Ishikawa (cell line): ENCODE measurements at regions not wholly inside any gene's neighbourhood (a gene's known extent, or its start where the extent isn't known, plus 50 kb on each side); places are given as distances from the start of the nearest gene placed in this dataset.

Experiments used
- CREB1 ChIP-seq: IDR thresholded peaks from 2 replicates; pipeline ENCODE4 v1.6.1; 2012; ENCODE audit warnings: low read depth
- EP300 ChIP-seq: IDR thresholded peaks from 2 replicates; pipeline ENCODE4 v1.6.1; 2012; ENCODE audit warnings: borderline replicate concordance
- NFIC ChIP-seq: IDR thresholded peaks from 2 replicates; pipeline ENCODE4 v1.6.1; 2012
- RAD21 ChIP-seq: IDR thresholded peaks from 2 replicates; pipeline ENCODE4 v1.6.1; 2012; ENCODE audit warnings: low read depth
- TAF1 ChIP-seq: IDR thresholded peaks from 2 replicates; pipeline ENCODE4 v1.6.1; 2012; ENCODE audit warnings: low read depth, mild to moderate bottlenecking
- TF ChIP-seq, protein P1 (sequence below): IDR thresholded peaks from 2 replicates; pipeline ENCODE4 v1.6.1; 2012
- TF ChIP-seq, protein P2 (sequence below): IDR thresholded peaks from 2 replicates; pipeline ENCODE4 v1.6.1; 2012

DNA sequence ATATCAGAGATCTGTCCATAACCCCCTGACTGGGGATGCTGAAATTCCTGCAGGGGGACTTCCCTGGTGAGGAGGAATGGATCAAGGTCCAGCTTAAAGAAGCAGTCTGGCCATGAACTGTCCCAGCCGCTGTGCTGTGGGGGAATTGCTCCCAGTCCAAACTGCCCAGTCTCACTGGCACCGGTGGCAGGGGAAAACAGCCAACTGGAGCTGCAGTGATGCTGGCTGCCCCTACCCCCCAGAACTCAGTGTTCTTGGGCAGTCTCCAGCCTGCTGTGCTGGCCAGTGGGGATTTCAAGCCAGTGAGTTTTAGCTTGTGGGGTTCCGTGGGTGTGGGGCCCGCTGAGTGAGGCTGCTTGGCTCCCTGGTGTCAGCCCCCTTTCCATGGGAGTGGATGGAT, 306.5 kb upstream of the RPS23 start:
- TF ChIP-seq NFIC (no peak), RAD21 (no peak), TAF1 (no peak), CREB1 (no peak), EP300 (no peak)
- TF ChIP-seq, protein P1, sequence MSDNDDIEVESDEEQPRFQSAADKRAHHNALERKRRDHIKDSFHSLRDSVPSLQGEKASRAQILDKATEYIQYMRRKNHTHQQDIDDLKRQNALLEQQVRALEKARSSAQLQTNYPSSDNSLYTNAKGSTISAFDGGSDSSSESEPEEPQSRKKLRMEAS, result no peak
- TF ChIP-seq, protein P2, sequence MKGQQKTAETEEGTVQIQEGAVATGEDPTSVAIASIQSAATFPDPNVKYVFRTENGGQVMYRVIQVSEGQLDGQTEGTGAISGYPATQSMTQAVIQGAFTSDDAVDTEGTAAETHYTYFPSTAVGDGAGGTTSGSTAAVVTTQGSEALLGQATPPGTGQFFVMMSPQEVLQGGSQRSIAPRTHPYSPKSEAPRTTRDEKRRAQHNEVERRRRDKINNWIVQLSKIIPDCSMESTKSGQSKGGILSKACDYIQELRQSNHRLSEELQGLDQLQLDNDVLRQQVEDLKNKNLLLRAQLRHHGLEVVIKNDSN, result no peak
